Stimulated activated CD4-positive, alpha-beta T cell treated with anti-CD3 and anti-CD28 coated beads, Interleukin-4, amount 100 ng/mL, for 24 hours (primary cell): ENCODE measurements at regions not wholly inside any gene's neighbourhood (a gene's known extent, or its start where the extent isn't known, plus 50 kb on each side); places are given as distances from the start of the nearest gene placed in this dataset.

ENCODE experiments used
- DNase-seq: peaks from one replicate; pipeline ENCODE4 v3.0.0-alpha.2; 2020

DNA sequence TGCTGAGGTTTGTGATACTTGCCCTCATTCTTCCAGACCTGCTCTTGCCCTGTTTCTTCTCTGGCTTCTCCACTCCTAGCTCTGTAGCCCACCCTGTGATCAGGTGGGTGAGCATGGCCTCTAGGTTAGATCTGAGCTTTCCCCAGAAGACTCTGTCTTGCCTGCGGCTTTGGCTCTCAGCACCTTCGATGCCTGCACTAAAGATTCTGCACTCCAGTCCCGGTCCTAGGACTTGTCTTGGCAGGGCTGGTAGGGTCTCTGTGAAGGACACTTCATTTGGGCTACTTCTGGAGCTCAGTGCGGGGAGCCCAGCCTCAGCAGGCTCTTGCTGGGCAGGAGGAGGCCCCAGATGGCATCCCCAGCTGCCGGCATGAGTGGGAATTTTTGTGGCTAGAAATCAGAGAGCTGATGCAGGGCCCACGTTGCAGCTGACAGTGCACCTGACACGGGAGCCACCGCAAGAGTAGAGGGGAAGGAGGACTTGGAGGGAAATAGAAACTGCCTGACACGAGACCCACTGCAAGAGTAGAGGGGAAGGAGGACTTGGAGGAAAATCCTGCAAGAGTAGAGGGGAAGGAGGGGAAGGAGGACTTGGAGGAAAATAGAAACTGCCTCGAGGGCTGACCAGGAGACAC, 226.9 kb upstream of the B3GAT1 start:
- DNase-seq, result no peak

- no peak for DNase-seq
Measured at GRCh38 chr11:134637091-134638015, 225.3 kb upstream of the B3GAT1 start.

DNA sequence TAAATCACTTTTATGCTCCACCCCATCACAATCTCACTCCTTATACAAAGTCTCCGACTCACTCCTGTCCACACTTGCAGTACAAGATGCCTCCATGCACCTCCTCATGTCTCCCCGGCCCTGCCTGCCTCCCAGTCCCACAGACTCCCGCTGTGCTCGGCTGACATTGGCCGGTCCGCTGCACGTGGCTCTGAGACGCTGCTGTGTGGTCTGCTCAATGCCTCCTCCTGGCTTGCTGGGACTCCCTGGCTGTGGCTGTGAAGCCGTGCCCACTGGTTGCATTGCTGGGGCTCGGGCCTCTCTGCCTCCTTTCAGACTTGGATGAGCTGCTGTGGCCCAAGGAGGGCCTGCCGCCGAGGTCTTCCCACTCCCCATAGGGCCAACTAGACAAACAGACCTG, 224.0 kb upstream of the B3GAT1 start:
- DNase-seq, result no peak

DNA sequence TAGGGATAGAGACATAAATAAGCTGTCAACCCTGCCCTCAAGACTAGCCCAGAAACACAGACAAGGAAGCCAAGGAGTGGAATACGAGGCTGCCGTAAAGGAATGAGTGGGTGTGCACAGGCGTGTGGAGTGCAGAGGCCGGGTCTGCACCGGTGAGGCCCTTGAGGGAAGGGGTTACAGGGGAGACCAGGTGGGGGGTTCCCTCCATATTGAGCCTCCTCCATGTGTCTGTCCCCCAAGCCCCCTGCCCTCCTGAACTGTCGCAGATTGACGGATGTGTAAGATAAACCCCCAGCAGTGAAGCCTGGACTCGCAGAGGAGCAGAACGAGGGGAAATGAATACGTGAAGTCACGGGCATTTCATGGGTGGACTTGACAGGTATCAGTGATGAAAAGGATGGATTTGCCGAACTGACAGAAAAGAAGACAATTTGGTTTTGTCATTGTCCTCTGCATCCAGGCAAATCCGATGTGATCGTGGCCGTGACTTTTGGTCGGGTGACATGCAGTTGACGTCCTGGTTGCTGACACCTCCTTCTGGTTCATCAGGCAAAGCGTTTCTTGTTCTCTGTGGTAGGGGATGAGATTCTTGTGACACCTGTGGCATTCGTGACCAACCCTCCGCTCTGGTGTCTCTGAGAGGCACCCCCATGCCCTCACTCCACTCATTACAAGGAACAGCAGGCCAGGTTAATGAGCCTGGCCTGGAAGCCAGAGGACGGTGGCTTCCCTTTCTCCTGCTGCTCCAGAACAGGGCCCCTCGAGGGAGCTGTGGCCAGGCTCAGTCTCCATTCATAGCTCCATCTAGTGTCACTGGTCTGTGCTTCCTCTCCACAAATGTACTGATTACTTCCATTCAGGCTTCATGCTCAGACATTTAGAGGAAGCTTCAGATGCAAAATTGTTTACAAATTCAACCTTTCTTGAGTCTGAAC, 223.1 kb upstream of the B3GAT1 start:
- no peak for DNase-seq

- no peak for DNase-seq
Measured at GRCh38 chr11:134633276-134633675, 221.2 kb upstream of the B3GAT1 start.

- DNase-seq, result no peak
Measured at GRCh38 chr11:134632347-134633119, 220.5 kb upstream of the B3GAT1 start.

GRCh38 chr11:134630861-134631260, 218.8 kb upstream of the B3GAT1 start:
- no peak for DNase-seq

- DNase-seq, result no peak
Measured at GRCh38 chr11:134628426-134628825, 216.4 kb upstream of the B3GAT1 start.

DNA sequence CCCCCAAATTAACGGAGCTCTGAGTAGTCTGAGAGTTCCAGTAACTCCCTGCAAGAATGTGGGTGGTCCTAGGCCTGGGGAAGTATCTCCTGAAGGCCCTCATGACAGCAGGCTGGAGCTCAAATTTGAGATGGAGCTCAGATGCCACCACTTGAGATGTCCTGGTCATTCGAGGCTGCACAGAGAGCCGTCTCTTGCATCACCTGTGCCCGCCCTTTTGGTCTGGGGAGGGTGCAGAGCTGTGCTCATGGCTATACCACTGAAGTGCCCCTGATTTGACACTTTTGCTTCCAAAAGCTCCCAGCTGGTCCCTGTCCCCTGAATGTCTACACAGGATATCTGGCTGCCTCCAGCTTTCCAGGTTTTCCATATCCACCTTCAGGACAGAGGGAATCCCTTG, 214.0 kb upstream of the B3GAT1 start:
- DNase-seq, result no peak

- DNase-seq, result no peak
Measured at GRCh38 chr11:134625631-134626030, 213.6 kb upstream of the B3GAT1 start.

- DNase-seq, result no peak
Measured at GRCh38 chr11:134625151-134625550, 213.1 kb upstream of the B3GAT1 start.

GRCh38 chr11:134624166-134624920, 212.3 kb upstream of the B3GAT1 start:
- no peak for DNase-seq

- no peak for DNase-seq
Measured at GRCh38 chr11:134623711-134624110, 211.7 kb upstream of the B3GAT1 start.

- no peak for DNase-seq
Measured at GRCh38 chr11:134622458-134622857, 210.4 kb upstream of the B3GAT1 start.

DNA sequence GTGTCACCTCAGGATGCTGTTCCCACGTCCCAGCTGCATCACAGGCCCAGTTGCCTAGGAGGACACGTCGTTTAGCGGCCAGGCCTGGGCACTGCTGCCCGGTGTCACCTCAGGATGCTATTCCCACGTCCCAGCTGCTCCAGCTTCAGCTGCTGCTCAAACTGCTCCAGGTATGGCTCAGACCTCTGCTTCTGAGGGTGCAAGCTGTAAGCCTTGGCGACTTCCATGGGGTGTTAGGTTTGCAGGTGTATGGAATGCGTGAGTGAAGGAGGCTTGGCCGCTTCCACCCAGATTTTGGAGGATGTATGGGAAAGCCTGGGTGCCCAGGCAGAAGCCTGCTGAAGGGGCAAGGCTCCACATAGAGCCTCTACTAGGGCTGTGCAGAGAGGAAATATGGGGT, 205.3 kb upstream of the B3GAT1 start:
- no peak for DNase-seq

DNA sequence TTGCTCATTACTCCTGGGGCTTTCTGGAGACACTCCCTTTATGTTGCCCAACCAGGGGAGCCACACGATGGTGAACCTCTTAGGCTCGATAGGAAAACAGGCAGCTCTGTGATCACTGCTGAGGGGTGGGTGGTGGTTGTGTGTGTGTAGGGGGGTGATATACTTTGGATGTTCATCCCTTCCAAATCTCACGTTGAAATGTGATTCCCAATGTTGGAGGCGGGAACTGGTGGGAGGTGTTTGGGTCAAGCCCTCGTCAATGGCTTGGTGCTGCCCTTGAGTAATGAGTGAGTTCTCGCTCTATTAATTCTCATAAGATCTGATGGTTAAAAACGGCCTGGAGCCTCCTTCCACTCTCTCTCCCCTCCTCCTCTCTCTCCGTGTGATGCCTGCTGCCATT, 204.0 kb upstream of the B3GAT1 start:
- no peak for DNase-seq

- DNase-seq, result no peak
Measured at GRCh38 chr11:134615041-134615615, 203.1 kb upstream of the B3GAT1 start.

GRCh38 chr11:134614141-134614540, 202.1 kb upstream of the B3GAT1 start:
- no peak for DNase-seq

GRCh38 chr11:134613646-134614045, 201.6 kb upstream of the B3GAT1 start:
- DNase-seq, result no peak

DNA sequence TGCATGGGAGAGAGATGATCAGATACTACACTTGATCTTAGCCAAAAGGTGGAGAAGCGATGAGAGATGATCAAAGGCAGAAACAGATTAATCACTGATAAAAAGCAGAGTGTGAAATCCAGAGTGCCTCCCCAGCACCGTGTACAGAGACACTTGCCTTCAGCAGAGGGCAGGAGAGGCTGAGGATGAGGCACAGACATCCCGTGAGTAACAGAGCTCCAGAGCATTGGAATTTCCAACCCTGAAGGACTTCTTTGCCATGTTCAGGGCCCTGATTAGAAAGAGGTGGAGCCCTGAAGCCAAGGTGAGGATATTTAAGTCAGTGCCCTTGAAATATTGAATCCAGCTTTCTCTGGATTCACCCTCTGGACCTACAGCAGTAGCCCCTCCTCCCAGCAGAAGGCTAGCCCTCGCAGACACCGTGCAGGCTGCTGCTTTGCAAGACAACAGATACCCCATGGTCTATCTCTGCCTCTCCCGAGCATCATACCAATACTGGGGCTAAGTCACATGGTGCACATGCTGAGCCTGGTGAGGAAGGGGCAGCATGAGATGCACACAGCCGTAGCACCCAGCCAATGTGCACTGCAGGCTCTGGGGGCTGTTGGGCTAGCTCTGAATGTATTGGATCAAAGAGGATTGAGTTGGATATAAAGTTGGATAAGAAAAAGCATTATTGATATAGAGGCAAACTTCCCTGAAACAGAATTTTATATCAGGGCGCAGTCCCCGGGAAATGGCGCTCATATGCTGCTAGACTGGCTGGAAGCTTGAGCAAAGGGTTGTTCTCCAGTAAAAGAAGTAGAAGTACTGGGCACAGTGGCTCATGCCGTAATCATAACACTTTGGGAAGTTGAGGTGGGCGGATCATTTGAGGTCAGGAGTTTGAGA, 200.3 kb upstream of the B3GAT1 start:
- DNase-seq, result no peak
